GM06990 (cell line): ENCODE measurements at regions not wholly inside any gene's neighbourhood (a gene's known extent, or its start where the extent isn't known, plus 50 kb on each side); places are given as distances from the start of the nearest gene placed in this dataset.

Source experiments
- DNase-seq: peaks from one replicate; pipeline ENCODE4 v3.0.0-alpha.2; 2011; ENCODE audit not compliant: insufficient read length; ENCODE audit errors: extremely low read depth
- H3K27me3 ChIP-seq: replicated peaks from 2 replicates; pipeline ENCODE4 v1.6.0; 2011; ENCODE audit warnings: low read length; ENCODE audit not compliant: control insufficient read depth, insufficient read depth
- H3K36me3 ChIP-seq: 2 replicates; pipeline ENCODE4 v1.5.1; 2011; ENCODE audit warnings: low read length; ENCODE audit not compliant: control insufficient read depth, insufficient read depth
- H3K4me3 ChIP-seq: replicated peaks from 2 replicates; pipeline ENCODE4 v1.5.1; 2011; ENCODE audit warnings: low read depth, mild to moderate bottlenecking, control low read depth, low read length
- CTCF ChIP-seq: IDR thresholded peaks from 2 replicates; pipeline ENCODE4 v1.5.1; 2011; ENCODE audit warnings: low read length, control low read depth, mild to moderate bottlenecking, inconsistent platforms; ENCODE audit not compliant: insufficient read depth, poor library complexity, severe bottlenecking

DNA sequence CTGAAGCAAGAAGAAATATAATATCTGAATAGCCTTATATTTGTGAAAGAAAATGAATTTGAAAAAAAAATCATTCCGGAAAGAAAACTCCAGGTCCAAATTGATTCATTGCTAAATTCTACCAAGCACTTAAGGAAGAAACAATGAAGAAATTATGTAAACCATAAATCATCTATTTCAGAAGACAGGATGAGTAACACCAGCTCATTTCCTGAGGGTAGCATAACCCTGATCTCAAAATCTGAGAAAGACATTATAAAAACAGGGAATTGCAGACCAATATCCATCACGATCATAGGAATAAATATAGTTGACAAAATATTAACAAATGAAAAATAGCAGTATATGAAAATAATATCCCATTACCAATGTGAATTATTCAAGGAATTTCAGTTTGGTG is 70.1 kb upstream of the RAB18 start:
- H3K36me3 ChIP-seq: no peaks in the 10 kb centered on the region
- TF ChIP-seq CTCF: no peak
- no peaks in the 10 kb centered on the region; the same call in 1 of the 2 replicates for H3K27me3 ChIP-seq
- DNase-seq: no peak
- no peak overlapping the region for H3K4me3 ChIP-seq

DNA sequence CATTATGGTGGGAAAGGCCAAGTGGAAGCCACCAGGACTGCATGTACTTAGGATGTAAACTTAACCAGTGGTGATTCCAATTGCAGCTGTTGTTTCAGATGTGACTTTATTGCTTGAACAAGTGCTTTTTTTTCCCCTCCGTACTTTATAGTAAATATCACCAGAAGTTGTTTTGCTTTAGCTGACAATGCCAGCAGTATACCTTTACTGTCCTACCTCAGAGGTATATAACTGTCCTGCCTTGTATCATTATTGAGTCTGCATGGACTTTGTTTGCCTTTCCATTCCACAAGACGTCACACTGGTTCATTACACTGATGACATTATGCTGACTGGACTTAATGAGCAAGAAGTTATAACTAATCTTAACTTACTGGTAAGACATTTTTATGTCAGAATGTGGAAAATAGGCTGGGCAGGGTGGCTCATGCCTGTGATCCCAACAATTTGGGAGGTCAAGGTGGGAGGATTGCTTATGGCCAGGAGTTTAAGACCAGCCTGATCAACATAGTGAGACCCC is 77.1 kb upstream of the RAB18 start:
- Histone ChIP-seq H3K4me3 (no peak overlapping the region), H3K36me3 (no peaks in the 10 kb centered on the region), H3K27me3 (peaks cover 1% of the 10 kb centered on the region)
- DNase-seq: no peak
- TF ChIP-seq CTCF: no peak

GRCh38 chr10:27413831-27414348 is 90.2 kb upstream of the RAB18 start:
- Histone ChIP-seq H3K4me3 (no peak overlapping the region), H3K36me3 (no peaks in the 10 kb centered on the region), H3K27me3 (no peaks in the 10 kb centered on the region)
- DNase-seq: no peak
- TF ChIP-seq CTCF: no peak

GRCh38 chr10:27413387-27413786 is 90.7 kb upstream of the RAB18 start:
- no peak for DNase-seq
- H3K4me3 ChIP-seq: no peak overlapping the region
- H3K27me3 ChIP-seq: no peaks in the 10 kb centered on the region
- no peak for TF ChIP-seq CTCF
- H3K36me3 ChIP-seq: no peaks in the 10 kb centered on the region

DNA sequence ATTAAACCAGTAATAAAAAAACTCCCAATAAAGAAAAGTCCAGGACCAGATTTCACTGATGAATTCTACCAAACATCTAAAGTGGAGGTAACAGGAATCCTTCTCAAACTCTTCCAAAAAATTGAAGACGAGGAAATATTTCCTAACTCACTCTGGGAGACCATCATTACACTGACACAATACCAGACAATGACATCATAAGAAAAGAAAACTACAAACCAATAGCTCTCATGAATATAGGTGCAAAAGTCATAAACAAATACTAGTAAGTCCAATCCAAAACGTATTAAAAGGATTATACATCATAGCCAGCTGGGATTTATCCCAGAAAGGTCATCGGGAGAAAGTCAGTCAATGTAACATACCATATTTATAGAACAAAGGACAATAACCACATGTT is 94.0 kb upstream of the RAB18 start:
- TF ChIP-seq CTCF: no peak
- H3K27me3 ChIP-seq: no peaks in the 10 kb centered on the region
- DNase-seq: no peak
- H3K36me3 ChIP-seq: no peaks in the 10 kb centered on the region
- no peak overlapping the region for H3K4me3 ChIP-seq

DNA sequence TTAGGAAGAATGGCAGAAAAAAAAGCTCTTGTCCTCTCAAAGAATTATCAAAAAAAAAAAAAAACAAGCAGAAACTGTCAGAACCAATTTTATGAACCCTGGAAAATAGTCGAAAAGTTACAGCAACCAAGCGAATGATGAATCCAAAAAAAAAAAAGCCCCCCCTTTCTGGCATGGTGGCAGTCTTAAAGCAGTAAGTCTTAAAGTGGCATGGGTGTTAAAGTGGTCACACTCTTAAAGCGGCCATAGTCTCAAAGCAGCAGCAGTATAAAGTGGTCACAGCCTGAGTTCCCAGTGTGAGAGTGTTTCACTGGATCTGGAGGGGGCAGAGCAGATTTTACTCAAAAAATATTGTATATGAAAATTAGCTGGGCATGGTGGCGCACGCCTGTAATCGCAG is 96.8 kb upstream of the RAB18 start:
- no peak for DNase-seq
- Histone ChIP-seq H3K27me3 (no peaks in the 10 kb centered on the region), H3K4me3 (no peak overlapping the region), H3K36me3 (no peaks in the 10 kb centered on the region)
- no peak for TF ChIP-seq CTCF
